ENCODE measurements at regions not wholly inside any gene's neighbourhood (a gene's known extent, or its start where the extent isn't known, plus 50 kb on each side); places are given as distances from the start of the nearest gene placed in this dataset.

- TF ChIP-seq TAF1 (IDR thresholded peaks at IDR 0.05; ENCODE audit: low read depth, low read length) (no peak), POLR2AphosphoS5 (IDR thresholded peaks at IDR 0.05; ENCODE audit: low read depth, low read length) (no peak), POLR2A (IDR thresholded peaks at IDR 0.05; ENCODE audit: low read depth, low read length) (no peak), SPI1 (IDR thresholded peaks at IDR 0.05; ENCODE audit: low read depth, low read length) (no peak)
These were observed 188.7 kb upstream of the SEMA3E start for GRCh38 chr7:83837683-83838082.

All from GM12891 (cell line).